Left cardiac atrium (tissue), 4 donors: ENCODE measurements at regions not wholly inside any gene's neighbourhood (a gene's known extent, or its start where the extent isn't known, plus 50 kb on each side); places are given as distances from the start of the nearest gene placed in this dataset.
"Not testable (repeated sequence)": the region's sequence is repeated elsewhere in the genome, so short reads cannot be mapped to it uniquely, and the experiment has no call there.

Source experiments
- ATAC-seq, 2 donors: fragments of 200-7000 bp; cut with Tn5 transposase; one replicate each; pipeline ENCODE4 v1.9.1; 2020; ENCODE audit warnings: mild to moderate bottlenecking in 2 of 2, moderate library complexity in 2 of 2
- DNase-seq: peaks from one replicate; pipeline ENCODE4 v3.0.0-alpha.2; 2020
- intact Hi-C, 2 donors: fragments of 100-400 bp; cut with DNase I; formaldehyde crosslinking; loops; one replicate each; pipeline versions ENCODE4 v1.14.1 to v1.15.1; 2022 to 2023
- donor health status: DM: no; HTN: yes; CAD: no.
- donor health status: DM: no; HTN: yes; CAD: no; lungs with severe emphysema.
- donor health status: DM: yes; HTN: yes; CAD: no.
- donor health status: Dilated cardiomyopathy.

DNA sequence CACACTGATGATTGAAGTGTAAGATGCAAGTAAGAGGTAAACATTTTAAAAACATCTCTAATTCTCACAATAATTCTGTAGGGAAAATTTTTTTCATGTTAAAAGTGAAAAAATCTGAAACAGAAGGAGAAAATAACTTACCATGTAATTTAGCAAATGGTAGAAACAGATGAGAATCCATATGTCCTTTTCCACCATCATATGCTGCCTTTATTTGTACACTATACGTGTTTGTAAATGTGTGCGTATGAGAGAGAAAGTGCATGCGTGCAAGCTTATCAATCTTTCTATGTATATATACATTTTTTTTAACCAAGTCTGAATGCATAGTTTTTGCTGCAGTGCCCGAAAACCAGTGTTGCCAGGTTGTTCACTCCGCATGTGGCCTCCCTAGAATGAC lies 186.7 kb downstream of the IZUMO3 start:
- ATAC-seq, result no peak
- DNase-seq, result no peak
- intact Hi-C loops, result no loop called here

DNA sequence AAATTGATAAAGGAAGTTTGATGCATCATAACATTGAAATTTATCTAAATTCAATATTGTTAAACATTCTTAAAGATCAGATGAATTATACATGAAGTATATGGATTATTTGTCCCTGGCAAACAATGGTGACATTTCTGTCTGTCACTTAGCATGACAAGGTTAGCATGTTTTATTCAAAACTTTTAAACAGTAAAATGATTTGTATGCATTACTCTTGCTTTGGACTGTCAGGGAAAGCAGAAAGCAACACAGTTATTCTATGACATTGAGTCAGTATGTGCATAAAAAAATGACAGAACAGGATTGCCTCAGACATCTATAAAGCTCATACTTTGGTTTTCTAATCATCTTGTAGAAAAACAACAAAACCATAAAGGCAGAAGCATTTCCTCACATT lies 193.7 kb downstream of the IZUMO3 start:
- DNase-seq, result no peak
- intact Hi-C loops, result no loop called here
- no peak for ATAC-seq

DNA sequence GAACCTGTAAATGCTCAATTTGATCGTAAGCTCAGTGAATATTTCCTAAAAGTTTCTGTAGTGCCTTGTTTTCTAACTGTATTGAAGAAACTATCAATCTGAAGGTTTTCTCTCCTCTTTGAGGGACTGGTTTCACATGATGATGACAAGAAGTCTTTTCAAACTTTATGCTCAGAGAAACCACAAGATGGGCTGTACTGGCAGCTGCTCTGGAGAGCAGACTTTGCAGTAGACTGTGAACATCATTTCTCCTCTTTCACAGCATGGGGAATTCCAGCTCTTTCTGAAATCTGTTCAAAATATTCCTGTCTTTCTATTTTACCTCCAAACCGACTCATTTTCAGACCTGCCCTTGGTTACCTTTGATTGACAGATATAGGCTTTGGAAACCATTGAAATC lies 194.4 kb downstream of the IZUMO3 start:
- intact Hi-C loops, result no loop called here
- DNase-seq (no peak), ATAC-seq (no peak)

DNA sequence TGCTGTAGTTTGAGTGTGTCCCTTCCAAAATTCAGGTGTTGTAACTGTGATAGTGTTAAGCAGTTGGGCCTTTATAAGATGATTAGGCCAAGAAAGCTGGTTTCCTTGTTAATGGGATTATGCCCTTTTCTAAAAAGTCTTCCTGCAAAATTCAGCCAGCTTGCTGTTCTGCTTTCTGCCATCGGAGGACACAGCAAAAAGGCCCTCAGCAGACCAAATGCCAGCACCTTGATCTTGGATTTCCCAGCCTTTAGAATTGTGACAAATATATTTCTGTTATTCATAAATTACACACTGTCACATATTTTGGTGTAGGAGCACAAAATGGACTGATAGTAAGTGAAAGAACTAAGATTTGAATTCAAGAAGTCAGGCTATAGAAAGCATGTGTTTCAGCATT lies 203.2 kb downstream of the IZUMO3 start:
- DNase-seq (no peak), ATAC-seq (no peak)
- intact Hi-C loops, result no loop called here

DNA sequence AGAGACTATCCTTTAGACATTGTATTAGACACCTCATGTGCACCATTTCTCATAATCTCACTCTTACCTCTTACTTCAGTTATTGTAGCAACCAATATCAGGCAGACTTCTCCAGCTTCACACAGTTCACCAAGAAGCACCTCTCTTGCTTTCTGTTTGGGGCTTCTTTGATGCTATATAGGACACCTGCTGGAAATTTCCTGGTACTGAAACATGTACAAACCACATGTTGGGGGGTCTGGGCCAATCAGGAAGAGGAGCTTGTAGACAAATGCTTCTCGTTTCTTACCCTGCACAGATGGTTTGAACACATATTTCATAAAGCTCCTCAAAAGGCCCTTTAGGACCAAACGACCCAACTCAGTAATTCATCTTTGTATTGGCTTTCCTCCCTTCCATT lies 212.1 kb downstream of the IZUMO3 start:
- DNase-seq (no peak), ATAC-seq (no peak)
- intact Hi-C loops, result no loop called here

DNA sequence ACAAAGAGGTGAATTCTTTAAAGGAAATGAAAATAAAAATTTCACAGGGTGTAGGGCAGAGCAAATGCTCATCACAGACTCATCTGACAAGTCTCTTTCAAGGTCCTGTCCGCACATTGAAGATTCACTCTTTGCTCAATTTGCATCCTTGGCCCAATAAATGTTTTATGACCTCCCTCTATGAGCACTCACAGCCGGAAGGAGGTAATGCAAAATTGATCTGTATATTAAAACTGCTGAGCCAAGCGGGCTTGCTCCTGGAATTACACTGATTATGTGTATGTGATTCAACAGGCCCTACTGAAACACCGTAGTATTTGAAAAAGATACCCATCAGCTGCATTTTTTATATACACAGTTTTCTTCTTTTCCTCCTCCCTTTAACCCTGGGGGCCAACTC lies 246.8 kb downstream of the IZUMO3 start:
- ATAC-seq (no peak), DNase-seq (no peak)
- intact Hi-C loops, result no loop called here

DNA sequence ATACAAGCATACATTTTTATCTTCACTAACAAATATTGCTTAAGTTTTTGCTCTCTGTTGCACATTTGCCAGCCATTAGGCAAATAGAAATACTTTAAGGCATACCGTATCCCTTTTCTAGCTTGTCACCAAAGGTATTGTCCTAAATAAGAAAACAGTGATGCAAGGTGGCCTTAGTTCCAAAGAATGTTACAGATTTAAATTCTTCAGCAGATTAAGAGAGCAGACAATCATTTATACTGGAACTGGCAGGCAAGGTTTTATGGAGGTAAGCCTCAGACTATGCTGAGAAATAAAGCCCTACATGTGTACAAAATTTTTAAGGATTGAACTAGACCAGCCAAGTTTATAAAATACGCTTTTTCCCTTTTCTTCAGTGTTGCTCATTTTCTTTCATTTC lies 247.8 kb downstream of the IZUMO3 start:
- ATAC-seq, result no peak
- intact Hi-C loops, result no loop called here
- no peak for DNase-seq

DNA sequence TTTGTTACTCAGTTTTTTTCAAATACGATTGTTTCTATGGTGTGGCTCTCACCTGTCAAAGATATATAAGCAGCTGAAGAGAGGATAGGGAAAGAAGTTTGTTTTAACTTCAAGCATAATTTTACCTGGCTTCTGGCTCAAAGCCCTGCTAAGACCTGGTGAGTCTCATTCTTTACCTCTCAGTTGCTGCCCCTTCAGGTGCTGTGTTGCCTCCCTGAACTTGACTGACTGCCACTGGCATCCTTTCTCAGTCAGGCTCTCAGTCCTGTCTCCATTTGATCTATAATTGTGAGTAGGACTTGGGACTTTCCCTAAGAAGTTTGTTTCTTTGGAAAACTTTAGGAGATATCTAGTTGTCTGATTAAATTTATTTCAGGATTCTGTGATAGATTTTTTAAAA lies 249.6 kb downstream of the IZUMO3 start:
- intact Hi-C loops, result no loop called here
- ATAC-seq, result no peak
- no peak for DNase-seq

DNA sequence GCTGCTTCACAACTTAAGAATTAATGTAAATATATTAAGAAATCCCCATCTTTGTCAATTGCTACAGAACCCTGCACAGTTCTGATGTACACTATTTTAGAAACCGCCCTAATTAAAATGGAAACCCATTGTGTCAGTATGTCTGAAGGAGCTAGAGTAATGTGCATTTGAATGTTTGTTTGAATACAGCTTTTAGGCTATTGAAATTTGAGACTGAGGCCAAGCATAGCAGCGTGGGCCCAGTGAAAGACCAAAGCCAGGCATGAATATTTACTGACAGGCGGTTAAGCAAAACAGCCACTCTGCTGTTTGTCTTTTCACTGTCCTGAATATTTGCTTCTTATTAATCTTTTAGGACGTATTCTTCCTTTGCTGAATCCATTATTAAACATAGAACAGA lies 252.3 kb downstream of the IZUMO3 start:
- intact Hi-C loops, result no loop called here
- no peak for DNase-seq
- ATAC-seq, result no peak

DNA sequence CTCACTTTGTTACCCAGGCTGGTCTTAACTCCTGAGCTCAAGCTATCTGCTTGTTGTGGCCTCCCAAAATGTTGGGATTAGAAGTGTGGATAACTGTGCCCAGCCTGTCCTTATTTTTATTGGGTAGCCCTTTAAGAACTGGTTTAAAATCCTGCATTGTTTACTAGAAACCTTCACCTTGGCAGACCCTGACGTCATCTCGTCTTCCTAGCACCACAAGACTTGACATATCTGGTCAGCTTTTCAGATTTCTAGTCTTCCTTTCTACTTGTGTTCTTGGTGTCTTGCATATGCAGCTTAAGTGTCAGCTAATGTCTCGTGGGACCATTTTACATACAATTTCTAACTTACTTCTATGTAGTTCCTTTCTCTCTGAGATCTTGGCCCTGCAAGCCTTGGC lies 258.9 kb downstream of the IZUMO3 start:
- ATAC-seq, result no peak
- intact Hi-C loops, result no loop called here

DNA sequence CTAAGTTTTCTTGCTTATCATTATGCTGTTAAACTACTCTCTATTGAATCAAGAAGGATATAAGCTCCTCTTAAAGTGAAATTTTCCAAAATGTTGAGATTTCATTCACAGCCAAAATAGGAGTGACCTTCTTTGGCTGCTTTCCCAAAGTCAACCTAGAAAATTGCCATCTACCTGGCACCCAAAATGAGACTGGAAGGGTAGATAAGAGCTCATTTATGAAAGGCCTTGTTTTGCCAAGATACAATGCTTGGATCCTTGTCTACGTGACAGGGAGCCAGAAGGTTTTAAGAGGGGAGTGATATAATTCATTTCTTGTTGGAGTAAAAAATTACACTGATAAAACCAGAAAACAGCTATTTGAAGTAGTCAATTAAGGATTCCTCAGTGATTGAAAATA lies 287.1 kb downstream of the IZUMO3 start:
- intact Hi-C loops, result no loop called here
- ATAC-seq (no peak), DNase-seq (no peak)

More for the DNA sequence above, 258.9 kb downstream of the IZUMO3 start:
- DNase-seq, result no peak

DNA sequence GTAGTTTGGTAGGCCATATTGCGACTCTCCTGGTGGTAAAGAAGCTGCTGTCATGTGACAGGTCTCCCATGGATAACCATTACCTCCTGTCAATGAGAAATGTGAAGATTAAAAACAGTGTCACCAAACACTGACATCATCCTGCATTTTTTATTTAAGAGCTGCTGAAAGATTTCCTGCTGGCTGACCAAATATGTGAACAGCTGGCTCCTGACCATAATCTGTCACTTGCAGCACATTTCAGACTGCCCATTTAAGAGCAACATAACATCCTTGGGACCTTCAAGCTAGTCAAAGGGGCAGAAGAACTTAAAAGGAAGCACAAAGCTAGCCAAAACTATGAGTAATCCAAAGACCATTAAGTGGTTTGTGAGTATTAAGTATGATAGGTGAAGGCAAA lies 288.0 kb downstream of the IZUMO3 start:
- intact Hi-C loops, result no loop called here
- ATAC-seq (no peak), DNase-seq (no peak)

DNA sequence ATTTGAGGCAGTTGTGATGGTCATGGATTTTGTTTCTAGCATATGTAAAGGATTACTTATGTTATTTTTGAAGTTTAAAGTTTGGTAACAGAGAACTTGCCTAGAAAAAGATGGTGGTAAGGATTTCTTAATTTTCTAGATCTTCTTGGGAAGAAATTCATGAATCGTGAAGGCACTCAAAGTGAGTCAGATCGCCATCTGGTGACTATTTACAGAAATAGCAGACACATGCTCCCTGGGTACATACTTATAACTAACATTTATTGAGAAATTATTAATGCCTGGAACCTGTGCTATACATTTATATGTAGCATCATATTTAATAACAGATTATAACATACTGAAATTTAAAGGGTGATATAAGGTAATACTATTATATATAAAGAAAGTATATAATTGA lies 299.7 kb downstream of the IZUMO3 start:
- DNase-seq (no peak), ATAC-seq (no peak)
- intact Hi-C loops, result no loop called here

DNA sequence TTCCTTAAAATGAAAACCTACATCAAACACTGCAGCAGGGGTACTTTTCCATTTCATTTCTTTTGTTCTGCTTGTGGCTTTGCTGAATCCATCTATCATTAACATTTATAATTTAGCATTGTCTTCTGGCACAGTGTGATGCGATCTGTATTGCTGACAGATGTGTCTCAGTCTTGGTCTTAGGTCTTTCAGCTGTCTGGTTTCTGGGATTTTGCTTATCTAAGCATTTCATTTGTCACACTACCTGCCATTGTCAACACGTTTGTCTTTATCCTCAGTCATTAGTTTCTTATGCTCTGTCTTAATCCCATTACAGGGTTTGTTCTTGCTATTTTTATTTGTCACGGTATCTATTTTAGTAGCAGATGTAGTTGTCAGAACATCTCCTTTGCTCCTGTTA lies 303.1 kb downstream of the IZUMO3 start:
- DNase-seq (no peak), ATAC-seq (no peak)
- intact Hi-C loops, result no loop called here

DNA sequence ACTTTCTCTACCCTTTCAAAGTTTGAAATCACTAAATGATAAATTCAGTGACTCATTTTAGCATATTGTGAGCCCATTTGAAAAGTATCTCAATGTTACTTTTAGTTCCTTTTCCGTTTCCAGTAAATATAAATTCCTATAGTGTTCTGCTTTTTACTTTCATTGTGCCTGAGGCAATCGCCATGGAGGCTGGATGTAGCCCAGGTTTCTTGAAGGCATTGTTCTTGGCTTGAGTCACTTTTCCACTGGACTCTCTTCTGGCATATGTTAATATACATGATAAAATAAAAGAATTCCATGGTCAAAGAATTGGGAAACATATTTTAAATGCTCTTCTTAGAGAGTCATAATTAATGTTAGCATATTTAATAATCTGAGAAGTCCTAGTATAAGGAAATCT lies 327.0 kb downstream of the IZUMO3 start:
- intact Hi-C loops, result no loop called here
- DNase-seq, result no peak
- ATAC-seq, result no peak

DNA sequence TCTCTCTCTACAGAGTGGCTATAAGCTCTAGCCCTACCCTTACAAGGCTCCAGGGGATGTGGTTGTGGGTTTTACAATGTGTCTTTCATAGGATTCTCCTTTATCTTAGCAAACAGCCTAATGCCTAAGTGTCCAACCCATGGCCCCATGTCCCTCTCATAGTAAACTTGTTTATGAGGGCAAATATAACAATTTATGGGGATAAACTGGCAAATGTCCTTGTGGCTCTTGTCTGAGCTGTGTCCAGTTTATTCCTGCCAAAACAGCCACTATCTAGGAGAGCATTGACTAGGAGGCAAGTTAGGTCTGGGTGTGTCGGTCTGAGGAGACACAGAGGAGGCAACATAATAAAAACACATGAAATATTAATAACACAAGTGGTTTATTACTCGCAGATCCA lies 335.1 kb downstream of the IZUMO3 start:
- intact Hi-C loops, result no loop called here
- no peak for DNase-seq
- ATAC-seq, result no peak

DNA sequence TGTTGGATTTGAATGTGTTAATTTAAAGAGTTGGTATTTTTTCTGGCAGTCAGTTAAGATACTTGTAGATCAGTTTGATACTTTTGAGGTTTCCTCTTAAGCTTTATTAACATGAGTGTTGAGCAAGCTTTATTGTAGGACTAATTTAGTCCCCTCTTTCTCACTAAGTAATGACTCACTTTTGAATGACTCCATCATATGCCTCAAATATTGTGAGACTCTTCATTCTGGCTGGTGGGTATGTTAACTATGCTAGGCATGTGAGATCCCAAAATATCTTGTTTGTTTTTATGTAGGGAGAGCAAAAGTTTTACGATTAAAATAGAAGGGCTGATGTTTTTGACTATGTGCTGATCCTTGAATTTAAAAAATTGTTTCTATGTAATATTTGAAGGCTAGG lies 355.7 kb downstream of the IZUMO3 start:
- intact Hi-C loops, result no loop called here
- ATAC-seq (no peak), DNase-seq (no peak)

DNA sequence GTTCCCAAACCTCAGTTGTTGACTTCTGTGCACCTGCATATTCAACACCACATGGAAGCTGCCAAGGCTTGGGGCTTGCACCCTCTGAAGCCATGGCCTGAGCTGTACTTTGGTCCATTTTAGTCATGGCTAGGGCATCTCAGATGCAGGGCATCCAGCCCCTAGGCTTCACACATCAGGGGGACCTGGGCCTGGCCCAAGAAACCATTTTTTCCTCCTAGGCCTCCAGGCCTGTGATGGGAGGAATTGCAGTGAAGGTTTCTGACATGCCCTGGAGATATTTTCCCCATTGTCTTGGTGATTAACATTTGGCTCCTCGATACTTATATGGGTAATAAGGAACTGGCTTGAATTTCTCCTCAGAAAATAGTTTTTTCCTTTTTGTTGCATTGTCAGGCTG lies 354.5 kb upstream of the ELAVL2 start:
- DNase-seq, intact Hi-C loops, ATAC-seq: not testable (repeated sequence)

DNA sequence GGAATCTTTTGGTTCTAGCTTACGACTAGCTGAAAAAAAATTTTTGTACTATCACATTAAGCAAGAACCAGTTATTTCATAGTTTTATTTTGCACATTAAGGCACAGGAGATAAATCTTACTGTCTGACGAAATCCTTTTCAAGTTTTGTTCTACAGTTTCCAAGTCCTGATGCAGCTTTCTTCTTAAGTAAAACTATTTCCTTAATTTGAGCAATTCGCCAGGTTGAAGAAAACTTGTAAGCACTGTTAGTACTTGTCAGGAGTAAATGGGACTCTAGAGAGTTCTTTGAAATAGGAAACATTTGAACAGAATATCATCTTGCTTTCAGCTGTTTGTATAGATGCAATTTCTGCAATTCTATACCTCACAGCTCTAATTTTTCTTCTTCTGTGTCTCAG lies 318.8 kb upstream of the ELAVL2 start:
- DNase-seq (no peak), ATAC-seq (no peak)
- intact Hi-C loops, result no loop called here

DNA sequence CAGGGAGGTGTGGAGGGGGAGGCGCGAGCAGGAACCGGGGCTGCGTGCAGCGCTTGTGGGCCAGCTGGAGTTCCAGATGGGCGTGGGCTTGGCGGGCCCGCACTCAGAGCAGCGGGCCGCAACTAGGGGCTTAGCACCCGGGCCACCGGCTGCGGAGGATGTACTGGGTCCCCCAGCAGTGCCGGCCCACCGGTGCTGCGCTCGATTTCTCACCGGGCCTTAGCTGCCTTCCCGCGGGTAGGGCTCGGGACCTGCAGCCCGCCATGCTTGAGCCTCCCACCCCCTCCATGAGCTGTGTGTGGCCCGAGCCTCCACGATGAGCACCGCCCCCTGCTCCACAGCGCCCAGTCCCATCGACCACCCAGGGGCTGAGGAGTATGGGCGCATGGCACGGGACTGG lies 309.0 kb upstream of the ELAVL2 start:
- ATAC-seq, intact Hi-C loops, DNase-seq: not testable (repeated sequence)

DNA sequence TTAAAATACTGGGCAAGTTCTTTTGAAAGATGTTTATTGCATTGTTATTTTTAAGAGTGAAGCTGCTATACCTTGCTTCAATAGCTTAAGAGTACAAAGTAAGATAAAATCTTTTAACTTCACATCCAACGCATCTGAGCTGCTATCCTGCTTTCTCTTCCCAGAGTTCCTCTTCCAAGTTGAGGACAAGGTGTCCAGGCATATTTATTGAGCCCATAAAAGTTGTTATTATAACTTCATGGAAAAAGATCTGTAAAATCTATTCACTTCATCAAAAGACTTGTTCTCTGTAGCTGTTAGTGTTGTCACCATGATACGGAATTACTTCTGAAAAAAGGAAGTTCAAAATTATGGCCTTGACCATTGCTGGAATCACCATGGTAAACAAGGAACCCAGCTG lies 306.2 kb upstream of the ELAVL2 start:
- intact Hi-C loops, result no loop called here
- no peak for ATAC-seq
- DNase-seq, result no peak

DNA sequence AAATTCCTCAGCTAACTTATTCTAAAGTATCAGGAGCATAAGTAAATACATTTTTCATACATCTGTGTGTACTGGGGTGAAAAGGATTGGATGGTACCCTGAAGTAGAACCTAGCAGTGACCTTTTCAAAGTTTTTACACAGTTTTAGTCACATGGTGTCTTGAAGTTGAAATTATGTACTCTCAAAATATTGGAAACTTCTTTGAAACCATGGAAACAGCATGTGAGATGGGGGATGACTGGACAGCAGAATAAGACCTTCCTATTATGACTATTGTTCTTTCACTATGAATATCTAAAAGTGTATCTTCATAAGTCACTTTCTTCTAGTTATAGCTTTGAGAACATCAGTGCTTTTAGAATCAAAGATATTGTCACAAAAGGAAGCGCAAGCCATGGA lies 301.5 kb upstream of the ELAVL2 start:
- intact Hi-C loops, result no loop called here

DNA sequence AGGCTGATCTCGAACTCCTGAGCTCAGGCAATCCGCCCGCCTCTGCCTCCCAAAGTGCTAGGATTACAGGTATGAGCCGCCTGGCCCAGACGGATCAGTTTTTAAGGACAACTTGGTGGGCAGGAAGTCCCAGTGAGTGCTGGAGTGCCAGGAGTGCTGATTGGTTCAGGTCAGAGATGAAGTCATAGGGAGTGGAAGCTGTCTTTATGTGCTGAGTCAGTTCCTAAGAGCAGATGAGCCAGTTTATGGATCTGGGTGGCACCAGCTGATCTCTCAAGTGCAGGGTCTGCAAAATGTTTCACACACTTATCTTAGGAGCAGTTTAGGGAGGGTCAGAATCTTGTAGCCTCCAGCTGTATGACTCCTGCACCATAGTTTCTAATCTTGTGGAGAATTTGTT lies 292.1 kb upstream of the ELAVL2 start:
- DNase-seq (no peak), ATAC-seq (no peak)
- intact Hi-C loops, result no loop called here

More for the DNA sequence above, 301.5 kb upstream of the ELAVL2 start:
- no peak for DNase-seq
- no peak for ATAC-seq
